ENCODE measurements at regions not wholly inside any gene's neighbourhood (a gene's known extent, or its start where the extent isn't known, plus 50 kb on each side); places are given as distances from the start of the nearest gene placed in this dataset.

DNA sequence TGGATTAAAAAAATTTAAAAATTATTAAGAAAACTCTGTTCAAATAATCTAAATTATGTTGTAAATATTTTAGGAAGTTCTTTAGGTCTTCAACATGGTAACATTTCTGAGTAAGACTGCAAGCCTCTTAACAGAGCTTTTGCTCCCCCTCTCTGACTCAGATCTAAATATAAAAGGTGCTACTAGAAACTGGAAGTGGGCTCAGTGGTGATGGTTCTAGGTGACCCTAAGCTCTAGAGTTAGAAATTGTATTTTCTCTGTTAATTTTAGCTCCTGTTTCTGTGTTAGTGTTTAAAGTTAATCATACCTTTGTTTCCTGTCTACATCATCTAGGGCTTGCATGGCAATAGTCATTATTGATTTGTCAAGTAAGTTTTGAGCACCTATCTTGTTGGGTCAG lies 159.9 kb upstream of the MEIS2 start:
- TF ChIP-seq, protein P1, sequence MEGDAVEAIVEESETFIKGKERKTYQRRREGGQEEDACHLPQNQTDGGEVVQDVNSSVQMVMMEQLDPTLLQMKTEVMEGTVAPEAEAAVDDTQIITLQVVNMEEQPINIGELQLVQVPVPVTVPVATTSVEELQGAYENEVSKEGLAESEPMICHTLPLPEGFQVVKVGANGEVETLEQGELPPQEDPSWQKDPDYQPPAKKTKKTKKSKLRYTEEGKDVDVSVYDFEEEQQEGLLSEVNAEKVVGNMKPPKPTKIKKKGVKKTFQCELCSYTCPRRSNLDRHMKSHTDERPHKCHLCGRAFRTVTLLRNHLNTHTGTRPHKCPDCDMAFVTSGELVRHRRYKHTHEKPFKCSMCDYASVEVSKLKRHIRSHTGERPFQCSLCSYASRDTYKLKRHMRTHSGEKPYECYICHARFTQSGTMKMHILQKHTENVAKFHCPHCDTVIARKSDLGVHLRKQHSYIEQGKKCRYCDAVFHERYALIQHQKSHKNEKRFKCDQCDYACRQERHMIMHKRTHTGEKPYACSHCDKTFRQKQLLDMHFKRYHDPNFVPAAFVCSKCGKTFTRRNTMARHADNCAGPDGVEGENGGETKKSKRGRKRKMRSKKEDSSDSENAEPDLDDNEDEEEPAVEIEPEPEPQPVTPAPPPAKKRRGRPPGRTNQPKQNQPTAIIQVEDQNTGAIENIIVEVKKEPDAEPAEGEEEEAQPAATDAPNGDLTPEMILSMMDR (IDR thresholded peaks at IDR 0.05), result no peak
- TF ChIP-seq POLR2A (IDR thresholded peaks at IDR 0.05), result no peak
- no peak for TF ChIP-seq POLR2AphosphoS5 (IDR thresholded peaks at IDR 0.05)

Data from prostate gland (tissue), 2 donors.